ENCODE measurements at regions not wholly inside any gene's neighbourhood (a gene's known extent, or its start where the extent isn't known, plus 50 kb on each side); places are given as distances from the start of the nearest gene placed in this dataset.

DNA sequence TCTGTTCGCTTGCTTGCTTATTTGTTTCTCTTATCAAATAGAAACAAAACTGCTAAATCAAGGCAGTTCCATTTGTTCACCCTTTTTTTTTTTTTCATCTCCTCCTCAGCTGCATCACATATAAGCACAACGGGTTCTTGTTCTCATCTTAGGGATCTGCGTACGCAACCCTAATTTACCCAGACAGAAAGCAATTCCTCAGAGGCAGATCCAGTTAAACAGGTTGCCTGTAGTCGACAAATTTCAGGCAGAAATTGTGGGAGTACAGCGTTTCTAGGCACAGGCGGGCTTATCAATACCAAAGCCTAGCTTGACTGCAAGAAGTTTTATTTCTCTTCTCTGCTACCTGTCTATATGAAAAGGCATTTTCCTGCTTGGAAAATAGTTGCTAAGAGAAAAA is 565.4 kb downstream of the NXPH1 start:
- no peak for TF ChIP-seq POLR2A (IDR thresholded peaks at IDR 0.05; ENCODE audit: extremely low read depth, insufficient read length)
- no peak for TF ChIP-seq CTCF (IDR thresholded peaks at IDR 0.05; ENCODE audit: low read depth, low read length)
- no peak for TF ChIP-seq MYC (IDR thresholded peaks at IDR 0.05; ENCODE audit: low read depth, low read length)

Data from NB4 (cell line).